Testis (tissue), 2 donors: ENCODE measurements at regions not wholly inside any gene's neighbourhood (a gene's known extent, or its start where the extent isn't known, plus 50 kb on each side); places are given as distances from the start of the nearest gene placed in this dataset.

Source experiments
- CTCF ChIP-seq, 3 experiments: fragments of 450-650 bp in 2 of 3; fragments of 200-600 bp in 1 of 3; sonication (generic) in 1 of 3; IDR thresholded peaks; one replicate each; pipeline ENCODE4 v1.5.1; 2016 to 2019; ENCODE audit warnings: antibody characterized with exemption in 3 of 3, mild to moderate bottlenecking in 2 of 3, moderate library complexity in 1 of 3
- POLR2A ChIP-seq: fragments of 450-650 bp; IDR thresholded peaks from one replicate; pipeline ENCODE4 v1.6.1; 2017; ENCODE audit warnings: antibody characterized with exemption, mild to moderate bottlenecking, moderate library complexity

GRCh38 chr2:100726866-100727265 is 93.1 kb upstream of the NPAS2 start:
- TF ChIP-seq CTCF (IDR thresholded peaks at IDR 0.05) (no peak), POLR2A (no peak)
